ENCODE measurements at regions not wholly inside any gene's neighbourhood (a gene's known extent, or its start where the extent isn't known, plus 50 kb on each side); places are given as distances from the start of the nearest gene placed in this dataset.

DNA sequence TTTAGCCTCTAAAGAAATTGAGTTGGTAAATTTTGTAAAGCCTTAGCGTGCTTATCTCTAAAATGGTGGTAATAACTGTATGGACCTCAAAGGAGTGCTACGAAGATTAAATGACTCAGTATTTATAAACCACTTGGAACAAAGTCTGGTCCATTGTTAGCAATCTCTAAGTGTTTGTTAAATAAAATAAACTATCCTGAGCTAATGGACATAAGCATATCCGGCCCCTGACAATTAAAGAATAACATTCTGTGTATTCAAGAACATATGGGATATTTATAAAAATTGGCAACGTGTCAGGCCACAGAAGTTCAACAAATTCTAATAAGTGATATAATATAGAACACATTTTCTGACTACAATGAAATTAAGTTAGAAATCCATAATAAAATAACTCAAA is 71.0 kb downstream of the MYEOV start:
- no peak for DNase-seq (ENCODE audit: low read depth in 4 of 4, low spot score in 1 of 4)

DNA sequence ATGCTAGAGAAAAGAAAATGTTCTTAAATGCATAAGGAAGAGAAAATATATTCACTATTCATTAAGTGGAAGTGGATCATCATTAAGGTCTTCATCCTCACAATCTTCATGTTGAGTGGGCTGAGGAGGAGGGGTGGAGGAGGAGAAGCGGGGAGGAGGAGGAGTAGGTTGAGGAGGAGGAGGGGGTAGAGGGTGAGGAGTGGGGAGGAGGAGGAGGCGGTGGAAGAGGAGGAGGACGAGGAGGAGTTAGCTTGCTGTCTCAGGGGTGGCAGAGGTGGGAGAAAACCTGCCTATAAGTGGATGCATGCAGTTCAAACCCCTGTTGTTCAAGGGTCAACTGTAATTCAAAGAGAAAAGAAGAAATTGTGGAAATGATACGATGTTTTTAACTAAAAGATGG is 71.6 kb downstream of the MYEOV start:
- DNase-seq (ENCODE audit: low read depth in 4 of 4, low spot score in 1 of 4), result no peak

DNA sequence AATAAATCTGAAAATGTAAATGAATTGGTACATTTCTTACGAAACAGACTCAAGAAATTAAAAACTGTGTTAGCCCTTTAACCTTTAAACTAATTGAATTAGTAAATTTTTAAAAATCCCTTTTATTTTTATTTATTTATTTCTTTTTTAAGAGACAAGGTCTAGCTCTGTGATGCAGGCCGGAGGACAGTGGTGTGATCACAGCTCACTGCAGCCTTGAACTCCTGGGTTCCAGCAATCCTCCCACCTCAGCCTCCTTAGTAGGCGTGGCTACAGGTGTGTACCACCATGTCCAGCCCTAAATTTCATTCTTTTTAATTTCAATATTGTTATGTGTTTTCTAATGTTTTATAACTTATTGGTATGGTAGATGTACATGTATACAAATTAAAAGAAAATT is 72.6 kb downstream of the MYEOV start:
- no peak for DNase-seq (ENCODE audit: low read depth in 4 of 4, low spot score in 1 of 4)

DNA sequence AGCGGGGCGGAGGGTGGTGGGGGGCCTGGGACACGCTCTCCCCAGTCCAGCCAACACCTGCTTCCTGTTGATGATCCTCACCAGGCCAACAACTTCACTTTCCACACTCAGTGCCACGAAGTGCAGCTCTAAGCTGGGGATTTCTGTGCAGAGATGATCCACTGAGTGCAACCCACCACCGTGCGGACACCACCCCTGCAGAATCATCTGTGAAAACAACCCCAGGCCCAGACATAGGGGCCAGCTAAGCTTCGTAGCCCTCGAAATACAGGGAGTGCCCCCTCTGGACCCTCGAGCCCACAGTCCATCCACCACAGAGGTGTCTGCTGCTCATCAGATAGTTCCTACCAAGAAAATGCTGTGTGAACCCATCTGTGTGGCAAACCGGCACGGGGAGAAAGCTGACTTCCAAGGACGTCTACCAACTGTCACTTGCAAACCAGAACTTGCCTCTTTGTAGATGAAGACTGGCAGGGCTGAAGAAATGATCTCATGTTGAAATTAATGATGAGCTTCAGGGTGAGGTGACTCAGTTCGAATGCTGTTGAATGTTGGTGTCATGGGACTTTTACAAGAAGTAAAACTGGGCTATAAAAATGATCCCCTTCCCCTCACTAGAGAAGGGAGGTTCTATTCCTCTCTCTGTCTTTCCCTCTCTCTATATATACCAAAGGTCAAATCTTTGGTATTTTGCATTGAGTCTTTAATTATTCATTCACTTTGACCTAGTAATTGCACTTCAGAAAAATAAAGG is 73.4 kb downstream of the MYEOV start:
- no peak for DNase-seq (ENCODE audit: low read depth in 4 of 4, low spot score in 1 of 4)

DNA sequence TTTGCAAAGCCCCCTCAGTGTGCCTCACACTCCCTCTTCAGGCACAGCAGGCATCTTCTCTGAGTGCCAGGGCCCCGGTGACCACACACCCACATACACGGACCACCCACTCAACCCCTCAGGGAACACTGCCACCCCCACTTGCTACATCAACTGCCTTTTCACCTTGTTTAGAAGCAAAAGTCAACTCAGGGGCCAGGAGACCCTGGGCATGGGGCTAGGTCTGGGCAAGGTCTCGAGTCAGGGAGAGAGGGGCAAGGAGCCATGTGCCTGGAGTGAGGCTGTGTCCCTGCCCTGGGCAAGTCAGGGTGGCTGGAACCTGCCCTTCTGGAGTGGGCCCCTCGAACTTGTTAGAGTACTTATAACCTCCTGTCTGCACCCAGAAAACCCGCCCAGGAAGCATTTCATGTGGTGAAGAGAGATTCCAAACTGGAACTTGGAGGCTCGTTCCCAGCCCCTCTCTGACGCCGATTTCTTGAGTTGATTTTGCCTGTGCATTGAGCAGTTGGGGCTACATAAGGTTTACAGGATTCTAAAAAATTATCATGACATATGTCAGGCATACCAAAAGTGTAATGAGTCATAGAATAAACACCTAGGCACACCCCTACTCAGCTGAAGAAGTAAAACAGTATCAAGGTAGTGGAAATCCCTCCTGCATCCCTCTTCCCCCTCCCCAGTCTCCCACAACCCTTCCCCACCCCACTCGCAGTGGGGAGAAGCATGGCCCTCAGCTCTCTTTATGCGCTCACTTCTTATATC is 74.3 kb downstream of the MYEOV start:
- no peak for DNase-seq (ENCODE audit: low read depth in 4 of 4, low spot score in 1 of 4)

DNA sequence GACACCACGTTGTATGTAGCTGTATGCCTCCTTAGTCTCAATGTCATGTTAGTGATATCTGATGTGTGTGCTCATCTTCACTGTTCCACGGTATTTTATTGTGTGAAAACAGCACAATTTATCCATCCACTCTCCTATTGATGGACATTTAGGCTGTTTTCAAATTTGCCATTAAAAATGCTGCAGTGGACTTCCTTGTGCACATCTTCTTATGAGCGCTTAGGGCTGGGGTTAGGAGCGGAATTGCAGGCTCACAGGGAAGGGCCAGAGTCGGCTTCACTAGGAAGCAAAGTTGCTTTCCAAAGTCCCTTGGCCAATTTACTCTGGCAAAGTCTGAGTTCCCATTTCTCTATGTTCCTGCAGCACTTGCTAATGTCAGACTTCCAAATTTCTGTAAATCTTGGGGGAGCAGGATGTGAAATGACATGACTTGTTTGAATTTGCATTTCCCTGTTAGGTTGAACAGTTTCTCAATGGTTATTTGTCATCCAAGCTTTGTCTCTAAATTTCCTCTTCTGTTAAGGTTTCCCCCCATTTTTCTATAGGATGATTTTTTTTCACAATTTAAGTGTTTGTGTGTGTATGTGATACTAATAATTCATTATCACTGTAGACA is 75.4 kb downstream of the MYEOV start:
- DNase-seq (ENCODE audit: low read depth in 4 of 4, low spot score in 1 of 4), result no peak

DNA sequence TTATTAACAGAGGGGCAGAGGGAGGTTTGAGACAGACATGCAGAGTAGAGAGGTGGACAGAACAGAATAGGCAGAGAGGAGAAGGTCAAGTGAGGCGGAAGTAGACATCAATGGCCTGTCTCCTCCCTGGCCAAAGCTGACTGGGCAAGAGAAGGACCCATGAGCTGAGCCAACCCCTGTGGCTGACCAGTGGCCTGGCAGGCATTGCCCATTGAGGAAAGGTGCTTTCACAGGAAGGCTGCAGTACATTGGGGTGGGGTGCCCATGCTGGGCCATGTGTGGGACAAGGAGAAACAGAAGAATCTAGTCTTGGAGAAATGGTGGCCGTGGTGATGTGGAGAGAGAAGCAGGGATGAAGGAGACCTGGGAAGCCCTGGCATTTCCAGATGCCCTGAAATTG is 76.0 kb downstream of the MYEOV start:
- no peak for DNase-seq (ENCODE audit: low read depth in 4 of 4, low spot score in 1 of 4)

DNA sequence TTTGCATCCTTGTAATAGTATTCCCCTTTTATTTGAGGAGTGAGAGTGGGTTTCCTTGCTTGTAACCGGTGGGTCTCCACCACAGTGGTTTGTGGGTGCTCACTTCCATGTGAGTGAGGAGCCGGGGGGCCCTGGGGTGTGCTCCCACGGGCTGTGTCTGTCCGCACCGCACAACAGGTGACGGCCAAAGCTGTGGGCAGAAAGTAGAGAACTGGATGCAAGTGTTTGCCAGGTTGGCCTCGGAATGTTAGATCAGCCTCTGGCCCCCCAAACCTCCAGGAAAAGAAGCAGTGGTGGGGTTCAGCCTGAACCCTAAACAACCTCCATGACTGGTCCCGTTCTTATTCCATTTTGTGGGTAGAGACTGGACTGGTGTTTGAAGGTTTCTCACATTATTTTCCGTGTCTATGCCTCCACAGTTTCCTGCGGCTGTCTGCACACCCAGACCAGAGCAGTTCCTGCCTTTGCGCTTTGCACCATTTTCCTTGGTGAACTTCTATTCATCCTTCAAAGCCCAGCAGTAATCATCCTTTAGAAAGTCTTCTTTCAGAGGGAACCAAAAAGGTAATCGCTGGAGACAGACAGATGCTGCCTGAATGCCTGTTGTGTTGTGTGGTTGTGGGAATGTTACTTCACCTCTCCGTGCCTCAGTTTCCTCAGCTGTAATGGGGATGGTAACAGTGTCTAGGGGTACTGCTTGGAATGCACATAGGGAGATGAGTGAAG is 77.2 kb downstream of the MYEOV start:
- DNase-seq (ENCODE audit: low read depth in 4 of 4, low spot score in 1 of 4), result no peak

DNA sequence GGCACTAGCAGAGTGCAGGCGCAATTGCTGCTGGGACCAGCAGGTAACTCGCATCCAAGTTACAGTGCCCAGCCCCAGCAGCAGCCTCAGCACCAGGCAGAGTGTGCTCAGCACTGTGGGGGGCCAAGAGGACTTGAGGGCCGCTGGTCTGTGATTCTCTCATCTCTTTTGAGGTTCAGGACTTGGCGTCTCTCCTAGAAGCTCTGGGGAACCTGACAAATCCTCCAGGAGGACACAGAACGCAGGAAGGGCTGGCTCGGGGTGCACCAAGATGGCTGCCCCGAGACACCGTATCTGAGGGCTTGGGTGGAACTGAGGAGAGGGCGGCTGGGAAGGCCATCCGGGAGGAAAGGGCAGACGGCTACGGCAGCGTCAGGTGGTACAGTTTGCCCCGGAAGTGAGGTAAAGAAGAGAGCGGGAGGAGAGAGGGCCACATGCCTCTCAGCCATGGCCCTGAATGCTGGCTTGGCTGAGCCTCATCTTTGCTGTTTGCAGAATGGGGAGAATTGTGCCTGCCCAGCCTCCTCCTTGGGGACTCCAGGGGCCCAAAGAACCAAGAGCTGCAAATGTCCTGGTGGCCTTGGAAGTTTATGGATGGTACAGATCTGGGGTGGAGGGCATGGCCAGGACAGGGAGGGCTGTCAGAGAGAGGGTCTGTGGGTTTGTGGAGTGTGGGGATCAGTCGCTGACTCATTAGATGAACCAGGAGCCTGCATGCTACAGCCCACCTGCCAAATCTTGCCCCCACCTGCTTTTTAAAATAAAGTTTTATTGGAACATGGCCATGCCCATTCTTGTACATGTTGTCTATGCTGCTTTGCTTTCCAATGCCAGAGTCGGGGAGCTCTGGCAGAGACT is 78.0 kb downstream of the MYEOV start:
- no peak for DNase-seq (ENCODE audit: low read depth in 4 of 4, low spot score in 1 of 4)

DNA sequence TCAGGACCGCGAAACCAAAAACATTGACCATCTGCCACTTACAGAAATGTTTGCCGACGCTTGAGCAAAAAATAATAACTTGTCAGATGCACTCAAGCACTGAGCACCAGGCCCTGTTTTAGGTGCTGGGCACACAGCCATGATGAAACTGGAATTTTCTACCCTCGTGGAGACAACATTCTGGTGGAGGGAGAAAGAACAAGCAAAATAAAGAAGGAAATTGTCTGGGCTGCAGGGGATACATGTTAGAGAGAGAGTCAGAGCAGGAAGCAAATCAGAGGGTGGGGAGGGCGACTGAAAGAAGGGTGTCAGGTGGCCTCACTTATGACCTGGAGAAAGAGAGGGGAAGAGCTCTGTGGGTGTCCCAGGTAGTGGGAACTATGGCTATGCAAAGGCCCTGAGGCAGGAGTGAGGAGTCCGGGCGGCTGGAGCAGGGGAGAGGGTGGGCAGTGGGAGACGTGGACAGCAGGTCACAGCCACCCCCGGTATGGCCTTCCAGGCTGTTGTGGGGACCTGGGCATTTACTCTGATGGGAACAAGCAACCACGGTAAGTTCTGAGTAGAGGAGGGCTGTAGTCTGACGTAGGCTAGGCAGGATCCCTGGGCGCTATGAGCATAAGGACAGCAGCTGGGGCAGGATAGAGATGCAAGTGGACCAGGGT is 78.8 kb downstream of the MYEOV start:
- no peak for DNase-seq (ENCODE audit: low read depth in 4 of 4, low spot score in 1 of 4)

DNA sequence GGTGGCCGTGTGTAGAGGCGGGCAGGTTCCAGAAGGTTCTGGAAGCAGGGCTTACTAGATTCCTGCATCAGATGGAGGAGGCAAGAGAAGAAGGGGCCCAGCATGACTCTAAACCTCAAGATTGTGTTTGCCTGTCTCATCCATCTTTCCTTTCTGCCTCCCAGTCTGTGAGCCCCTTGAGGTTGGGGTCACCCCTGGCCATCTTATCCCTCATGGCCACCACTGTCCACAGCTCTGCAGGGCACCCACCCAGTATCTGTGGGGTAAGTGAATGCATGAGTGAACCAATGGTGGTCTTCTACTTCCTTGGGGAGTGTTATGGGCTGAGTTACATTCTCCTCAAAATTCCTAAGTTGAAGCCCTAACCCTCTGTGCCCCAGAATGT is 79.3 kb downstream of the MYEOV start:
- DNase-seq (ENCODE audit: low read depth in 4 of 4, low spot score in 1 of 4), result no peak

DNA sequence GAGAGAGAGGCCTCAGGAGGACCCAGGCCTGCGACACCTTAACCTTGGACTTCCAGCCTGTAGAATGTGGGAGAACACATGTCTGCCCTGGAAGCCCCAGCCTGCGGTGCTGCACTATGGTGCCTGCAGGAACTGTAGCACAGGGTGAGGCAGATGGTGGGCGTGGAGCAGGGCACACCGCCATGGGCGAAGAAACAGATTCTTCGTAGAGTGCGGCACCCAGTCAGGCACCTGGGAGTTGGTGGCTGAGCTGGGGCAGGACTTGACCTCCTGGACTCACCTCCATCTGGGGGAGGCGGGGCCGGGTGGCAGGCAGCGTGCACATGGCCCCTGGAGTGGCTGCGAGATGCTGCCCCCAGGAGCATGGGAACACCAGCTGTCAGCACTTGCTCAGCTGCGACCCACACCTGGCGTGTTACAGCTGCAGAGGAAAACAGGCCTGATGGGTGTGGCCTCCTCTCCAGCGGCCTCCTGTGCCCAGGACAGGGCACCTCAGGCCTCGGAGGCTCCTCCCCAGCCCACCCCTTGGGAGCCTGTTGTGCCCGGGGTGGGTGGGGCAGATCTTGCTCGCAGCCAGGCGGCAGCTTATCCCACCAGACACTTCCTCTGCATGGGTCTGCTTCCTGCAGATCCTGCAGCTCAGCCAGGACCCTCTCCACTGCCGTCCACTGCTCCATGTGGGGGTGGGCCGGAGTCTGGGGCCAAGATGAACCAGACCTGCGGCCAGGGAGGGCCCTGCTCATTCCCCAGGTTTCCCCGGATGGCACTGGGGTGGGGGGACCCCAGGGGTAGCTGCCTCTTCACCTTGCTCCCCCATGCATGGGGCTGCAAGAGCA is 80.4 kb downstream of the MYEOV start:
- no peak for DNase-seq (ENCODE audit: low read depth in 4 of 4, low spot score in 1 of 4)

DNA sequence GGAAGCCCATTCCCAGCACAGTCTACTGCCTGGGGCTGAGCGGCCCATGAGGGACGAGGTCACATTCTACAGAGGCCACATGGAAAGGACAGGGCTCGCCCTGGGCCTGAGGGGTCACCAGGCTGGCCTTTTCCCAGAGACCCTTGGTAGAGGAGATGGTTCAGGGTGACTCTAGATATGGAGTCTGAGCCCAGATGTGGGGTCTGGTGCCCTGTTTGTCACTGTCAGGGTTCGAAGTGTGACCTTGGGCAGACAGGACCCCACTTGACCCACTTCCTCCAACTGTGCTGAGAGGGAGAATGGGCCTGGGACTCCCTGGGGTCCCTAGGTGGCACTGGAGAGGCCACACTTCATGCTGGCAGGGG is 81.0 kb downstream of the MYEOV start:
- DNase-seq (ENCODE audit: low read depth in 4 of 4, low spot score in 1 of 4), result no peak

DNA sequence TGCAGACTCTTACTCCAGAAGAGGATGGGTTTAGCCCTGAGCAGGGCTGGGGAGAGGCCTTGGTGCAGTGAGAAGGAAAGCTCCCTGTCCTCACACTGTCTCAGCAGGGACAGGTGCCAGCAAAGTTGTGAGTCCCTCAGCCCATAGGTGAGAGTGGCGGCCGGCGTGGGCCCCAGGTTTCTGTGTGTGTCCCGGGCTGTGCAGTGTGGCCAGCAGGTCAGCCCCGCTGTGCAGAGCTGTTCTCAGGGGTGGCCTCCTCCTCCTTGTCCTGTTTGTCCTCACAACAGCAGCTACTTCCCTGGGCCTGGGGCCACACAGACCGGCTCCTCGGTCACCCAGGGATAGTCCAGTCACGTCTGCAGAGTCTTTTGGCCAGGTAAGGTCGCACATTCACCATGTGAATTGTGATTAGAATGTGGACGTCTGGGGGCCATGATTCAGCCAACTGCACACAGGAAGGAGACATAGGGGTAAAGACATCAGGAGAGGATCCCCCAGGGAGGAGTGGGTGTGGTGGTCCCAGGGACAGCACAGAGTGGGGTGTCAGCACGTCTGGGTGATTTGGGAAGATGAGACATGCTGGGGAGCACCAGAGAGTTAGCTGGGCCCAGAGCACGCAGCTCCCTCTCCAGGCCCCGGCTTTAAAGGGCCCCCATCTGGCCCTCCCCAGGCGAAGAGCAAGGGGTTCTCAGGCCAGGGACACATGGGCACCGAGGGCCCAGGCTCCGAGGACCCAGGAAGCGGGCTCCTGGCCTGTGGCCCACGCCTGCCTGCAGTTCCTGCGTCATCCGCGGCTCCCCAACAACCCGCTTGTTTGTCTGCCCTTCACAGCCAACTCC is 81.6 kb downstream of the MYEOV start:
- no peak for DNase-seq (ENCODE audit: low read depth in 4 of 4, low spot score in 1 of 4)

DNA sequence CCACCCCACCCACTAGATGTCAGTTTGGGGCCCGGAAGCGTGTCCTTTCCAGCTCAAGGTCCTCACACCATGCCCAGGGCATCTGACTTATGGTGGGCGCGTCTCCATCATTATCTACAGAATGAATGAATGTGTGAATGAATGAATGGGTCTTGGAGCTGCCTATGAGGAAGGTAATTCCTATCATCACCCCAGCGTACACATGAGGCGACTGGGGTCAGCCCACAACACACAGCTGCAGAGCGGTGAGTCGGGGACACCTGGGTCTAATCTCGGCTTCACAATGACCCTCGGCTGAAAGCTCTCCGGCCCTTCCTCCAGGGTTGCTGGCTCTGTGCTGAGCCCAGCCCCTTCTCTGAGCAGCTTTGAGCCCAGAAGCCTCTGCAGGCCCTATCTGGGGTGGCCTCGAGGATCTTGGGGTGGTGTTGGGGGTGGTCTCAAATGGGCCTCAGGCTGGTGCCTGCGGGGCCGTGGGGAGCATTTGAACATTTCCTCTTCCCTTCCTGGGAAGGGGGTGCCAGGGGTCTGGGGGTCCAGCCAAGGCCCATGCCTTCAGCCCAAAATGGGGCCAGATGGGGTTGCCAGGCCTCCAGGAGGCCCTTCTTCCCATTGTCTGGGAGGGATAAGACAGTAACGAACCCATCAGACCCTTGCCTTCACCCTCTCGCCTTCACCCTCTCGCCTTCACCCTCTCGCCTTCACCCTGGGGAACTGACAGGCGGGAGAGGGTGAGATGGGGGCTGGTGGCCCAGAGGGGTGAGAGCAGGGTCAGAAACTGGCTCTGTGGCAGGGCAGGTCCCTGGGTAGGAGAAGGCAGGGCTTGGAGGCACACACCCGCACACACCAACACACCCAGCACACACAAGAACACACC is 82.4 kb downstream of the MYEOV start:
- no peak for DNase-seq (ENCODE audit: low read depth in 4 of 4, low spot score in 1 of 4)

DNA sequence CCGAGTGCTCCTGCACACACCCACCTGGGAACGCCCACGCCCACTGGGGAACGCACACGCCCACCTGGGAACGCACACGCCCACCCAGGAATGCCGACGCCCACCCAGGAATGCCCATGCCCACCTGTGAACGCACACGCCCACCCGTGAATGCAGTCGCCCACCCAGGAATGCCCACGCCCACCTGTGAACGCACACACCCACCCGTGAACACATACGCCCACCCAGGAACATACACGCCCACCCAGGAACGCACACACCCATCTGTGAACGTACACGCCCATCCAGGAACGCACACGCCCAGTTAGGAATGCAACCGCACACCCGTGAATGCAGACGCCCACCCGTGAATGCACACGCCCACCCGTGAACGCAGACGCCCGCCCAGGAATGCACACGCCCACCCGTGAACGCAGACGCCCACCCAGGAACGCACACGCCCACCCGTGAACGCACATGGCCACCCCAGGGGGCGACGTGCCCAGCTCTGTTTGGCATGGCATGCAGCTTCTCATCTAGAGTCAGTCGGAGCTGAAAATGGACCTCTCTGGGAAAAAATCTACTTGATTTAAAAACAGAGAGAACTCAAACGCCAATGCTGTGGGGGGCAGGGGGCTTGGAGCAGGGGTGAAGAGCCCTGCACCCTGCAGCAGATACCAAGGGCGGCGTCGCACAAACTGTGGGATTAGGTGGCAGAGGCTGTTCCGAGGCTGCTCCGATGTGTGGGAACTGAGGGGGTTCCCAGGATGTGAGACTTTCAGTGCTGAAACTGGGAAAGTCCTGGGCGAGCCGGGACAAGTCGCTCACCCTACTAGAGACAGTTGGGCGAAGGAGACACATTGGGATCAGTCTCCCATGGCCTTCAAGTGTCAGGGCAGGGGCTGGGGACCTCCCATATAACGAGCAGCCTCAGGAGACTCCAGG is 83.3 kb downstream of the MYEOV start:
- DNase-seq (ENCODE audit: low read depth in 4 of 4, low spot score in 1 of 4), result no peak

DNA sequence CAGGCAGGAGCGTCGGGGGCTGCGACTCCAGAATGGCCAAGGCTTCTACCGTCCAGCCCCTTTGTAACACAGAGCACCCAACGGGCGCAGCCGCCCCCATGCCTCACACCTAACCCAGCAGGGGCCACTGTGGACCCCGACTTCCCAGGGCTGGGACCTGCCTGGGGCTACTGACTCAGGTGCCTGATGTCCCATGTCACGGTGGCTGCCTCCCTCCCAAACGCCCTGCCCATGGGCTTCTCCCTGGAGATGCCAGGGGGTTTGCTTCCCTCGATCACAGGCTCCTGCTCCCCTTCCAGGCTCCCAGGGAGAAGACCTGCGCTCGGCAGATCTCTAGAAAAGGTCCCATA is 84.0 kb downstream of the MYEOV start:
- no peak for DNase-seq (ENCODE audit: low read depth in 4 of 4, low spot score in 1 of 4)

Measured in stimulated activated CD4-positive, alpha-beta T cell treated with anti-CD3 and anti-CD28 coated beads, Interleukin-1b, Interleukin-23, amount 100 ng/mL, for 24 hours (primary cell).